GM21786 (cell line): ENCODE measurements at regions not wholly inside any gene's neighbourhood (a gene's known extent, or its start where the extent isn't known, plus 50 kb on each side); places are given as distances from the start of the nearest gene placed in this dataset.

Experiments
- ATAC-seq: cut with Tn5 transposase; IDR thresholded peaks from one replicate; pipeline ENCODE4 v1.9.1; 2021; ENCODE audit not compliant: unreplicated experiment

GRCh38 chrX:97666890-97667289, 783.2 kb downstream of the RPA4 start:
- no peak for ATAC-seq

GRCh38 chrX:97668126-97668525, 784.4 kb downstream of the RPA4 start:
- no peak for ATAC-seq

- ATAC-seq: no peak
Observed at GRCh38 chrX:97672138-97672537, 788.4 kb downstream of the RPA4 start.

GRCh38 chrX:97672608-97673007, 788.9 kb downstream of the RPA4 start:
- no peak for ATAC-seq

DNA sequence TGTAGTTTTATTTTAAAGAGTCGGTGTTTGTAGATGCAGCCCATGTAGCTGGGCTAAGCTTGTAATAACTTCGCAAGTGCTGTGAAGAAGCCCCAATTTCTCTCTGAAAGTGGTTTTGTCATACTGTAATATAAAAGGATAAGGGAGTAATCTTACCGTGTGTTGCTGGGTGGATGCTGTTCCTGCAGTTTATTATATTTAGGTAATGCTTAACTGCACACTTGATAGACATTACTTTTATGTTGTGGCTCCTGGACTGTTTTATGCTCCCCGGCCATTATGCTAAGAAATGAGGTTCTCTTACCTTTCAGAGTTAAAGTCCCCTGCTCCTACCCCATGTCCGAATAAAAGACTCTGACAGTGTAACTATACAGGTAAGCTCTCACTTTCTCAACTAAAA, 789.4 kb downstream of the RPA4 start:
- ATAC-seq: no peak

DNA sequence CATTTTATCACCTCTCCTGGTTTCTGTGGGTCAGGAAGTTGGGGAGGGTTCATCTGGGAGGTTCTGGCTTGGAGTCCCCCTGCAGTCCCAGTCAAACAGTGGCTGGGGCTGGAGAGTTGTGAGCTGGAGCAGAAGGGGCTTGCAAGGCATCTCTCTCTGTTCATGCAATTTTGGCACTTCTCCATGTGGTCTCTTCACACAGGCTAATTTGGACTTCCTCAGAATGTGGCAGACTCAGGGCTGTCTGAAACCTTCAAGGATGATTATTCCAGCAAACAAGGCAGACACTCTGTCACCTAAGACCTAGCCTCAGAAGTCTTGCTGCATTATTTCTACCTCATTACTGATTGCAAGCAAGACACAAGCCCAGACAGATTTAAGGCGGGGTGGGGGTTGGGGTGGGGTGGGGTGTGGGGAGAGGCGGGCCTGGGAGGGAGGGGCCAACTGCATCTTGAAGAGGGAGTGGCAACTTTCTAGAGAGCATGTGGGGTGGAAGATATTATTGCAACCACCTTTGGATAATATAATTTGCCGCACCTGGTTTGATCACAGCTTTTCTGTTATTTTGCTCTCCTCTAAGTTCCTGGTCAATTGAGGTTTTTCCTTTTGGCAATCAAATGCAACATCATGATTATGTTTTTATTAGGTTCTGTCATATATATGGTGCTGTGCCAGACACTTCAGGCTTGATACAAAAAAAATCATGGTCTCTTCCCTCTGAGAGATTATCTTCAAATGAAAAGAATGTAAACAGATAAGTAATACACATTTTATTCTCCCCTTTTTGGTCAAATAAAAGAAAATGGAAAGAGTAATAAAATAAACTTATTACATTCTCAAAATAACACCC, 799.5 kb downstream of the RPA4 start:
- ATAC-seq: no peak

DNA sequence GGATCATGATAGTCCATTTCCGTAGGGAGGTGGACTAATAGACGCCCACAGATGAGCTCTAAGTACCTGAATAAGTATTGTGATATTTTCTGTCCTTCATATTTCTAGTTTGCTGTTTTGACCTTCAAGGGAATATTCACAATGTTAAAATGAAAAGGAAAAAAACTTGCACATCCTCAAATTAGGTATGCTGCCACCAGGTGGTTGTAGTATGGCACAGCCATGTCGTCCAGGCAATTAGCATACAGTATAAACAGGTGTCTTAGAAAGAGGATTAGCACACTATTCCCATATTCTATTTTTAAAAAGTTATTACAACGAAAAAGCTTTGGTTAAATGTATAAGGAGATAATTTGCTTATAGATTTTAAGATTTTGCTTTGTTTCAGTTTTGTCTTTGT, 802.0 kb downstream of the RPA4 start:
- ATAC-seq: no peak

DNA sequence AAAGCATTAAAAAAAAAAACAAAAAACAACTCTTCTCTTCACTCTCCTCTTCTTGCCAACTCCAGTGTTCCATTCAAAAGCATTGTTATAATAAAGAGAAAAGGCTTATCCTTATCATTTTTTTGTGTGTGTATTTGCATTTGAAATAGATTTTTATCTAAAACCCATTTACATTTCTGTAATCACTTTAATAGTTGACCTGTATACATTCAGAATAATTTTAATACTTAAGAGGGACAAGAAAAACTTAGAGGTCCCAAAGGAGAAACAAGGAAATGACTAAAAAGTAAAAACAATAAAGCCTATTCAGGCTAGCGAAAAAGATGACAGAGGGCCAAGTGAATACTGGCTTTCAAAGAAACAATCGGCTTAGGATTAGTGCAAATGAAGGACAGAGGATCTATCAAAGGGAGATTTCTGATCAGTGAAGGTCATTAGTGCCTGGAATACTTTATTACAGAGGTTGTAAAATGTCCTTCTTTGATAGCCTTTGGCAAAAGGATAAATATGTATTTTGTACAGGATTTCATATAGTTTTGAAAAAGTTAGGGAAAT, 808.3 kb downstream of the RPA4 start:
- ATAC-seq: no peak

GRCh38 chrX:97692575-97692974, 808.9 kb downstream of the RPA4 start:
- no peak for ATAC-seq

- ATAC-seq: no peak
Observed at GRCh38 chrX:97700547-97700946, 816.8 kb downstream of the RPA4 start.

DNA sequence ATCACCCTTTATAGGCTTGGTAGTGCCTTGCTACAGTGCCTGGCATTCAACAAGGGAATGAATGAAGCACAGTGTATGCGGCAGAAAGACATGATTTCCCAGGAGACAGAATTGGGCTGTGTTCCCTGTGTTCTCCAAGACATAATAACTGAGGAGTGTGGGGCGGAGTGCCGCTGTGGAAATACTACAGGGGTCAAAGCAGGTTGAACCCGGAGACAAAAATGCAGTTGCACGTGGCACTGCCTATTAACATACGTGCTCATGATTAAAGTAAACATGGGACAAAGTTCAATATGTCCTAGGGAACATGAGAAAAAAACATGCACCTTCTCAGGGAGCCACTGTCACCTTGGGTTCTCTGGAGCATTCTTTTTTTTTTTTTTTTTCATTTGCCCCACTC, 820.8 kb downstream of the RPA4 start:
- ATAC-seq: no peak

GRCh38 chrX:97704881-97705280, 821.2 kb downstream of the RPA4 start:
- no peak for ATAC-seq

DNA sequence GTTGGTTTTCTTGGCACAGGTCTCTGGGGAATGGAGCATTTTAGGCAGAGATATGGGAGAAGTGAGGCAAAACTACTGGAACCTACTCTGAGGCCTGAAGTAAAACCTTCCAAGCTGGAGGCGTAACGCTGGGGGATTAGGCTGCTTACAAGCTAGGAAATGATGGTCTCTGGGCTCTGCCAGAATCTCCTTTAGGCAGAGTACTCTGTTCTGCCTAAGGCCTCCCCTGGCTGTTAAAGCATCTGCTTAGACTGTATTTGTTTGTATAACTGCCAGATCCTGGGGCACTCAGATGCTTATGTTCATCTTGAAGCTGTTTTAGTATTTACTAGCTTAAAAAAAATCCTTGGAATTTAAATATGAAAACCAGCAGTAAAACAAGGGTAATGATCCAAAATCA, 822.2 kb downstream of the RPA4 start:
- no peak for ATAC-seq

DNA sequence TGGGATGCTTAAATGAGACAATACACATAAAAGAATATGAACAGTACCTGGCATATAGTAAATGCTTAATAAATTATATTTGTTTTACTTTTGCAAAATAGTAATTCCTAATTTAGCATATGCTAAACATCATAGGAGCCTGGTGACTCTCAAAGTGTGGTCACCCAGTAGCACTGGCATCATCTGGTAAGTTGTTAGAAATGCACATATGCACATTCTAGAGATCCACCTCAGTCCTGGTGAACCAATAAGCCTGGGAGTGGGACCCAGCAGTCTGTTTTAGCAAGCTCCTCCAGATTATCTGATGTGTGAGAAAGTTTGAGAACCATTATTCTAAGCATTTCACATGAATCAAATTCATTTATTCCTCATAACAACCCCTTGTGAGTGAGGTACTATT, 830.4 kb downstream of the RPA4 start:
- no peak for ATAC-seq

DNA sequence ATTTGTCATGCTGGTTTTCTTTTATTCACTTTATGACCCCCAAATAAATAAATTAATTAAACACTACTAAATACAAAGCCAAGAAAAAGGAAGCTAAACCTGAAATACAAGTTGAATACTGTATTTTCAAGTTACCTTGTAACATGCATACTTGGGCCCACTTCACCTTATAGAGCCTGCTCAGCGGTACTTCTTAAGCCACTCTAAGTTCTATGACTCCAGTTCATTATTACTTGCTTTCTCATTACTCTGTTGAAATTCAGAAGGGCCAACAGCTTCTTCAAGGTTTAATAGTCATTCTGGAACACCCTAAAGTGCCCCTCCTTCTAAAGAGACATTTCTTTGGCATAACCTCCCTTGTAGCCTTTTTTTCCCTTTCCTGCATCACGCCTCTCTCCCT, 844.5 kb downstream of the RPA4 start:
- ATAC-seq: no peak

GRCh38 chrX:97740044-97740443, 856.3 kb downstream of the RPA4 start:
- no peak for ATAC-seq

GRCh38 chrX:97740886-97741285, 857.2 kb downstream of the RPA4 start:
- ATAC-seq: no peak

GRCh38 chrX:97743014-97743413, 859.3 kb downstream of the RPA4 start:
- no peak for ATAC-seq

DNA sequence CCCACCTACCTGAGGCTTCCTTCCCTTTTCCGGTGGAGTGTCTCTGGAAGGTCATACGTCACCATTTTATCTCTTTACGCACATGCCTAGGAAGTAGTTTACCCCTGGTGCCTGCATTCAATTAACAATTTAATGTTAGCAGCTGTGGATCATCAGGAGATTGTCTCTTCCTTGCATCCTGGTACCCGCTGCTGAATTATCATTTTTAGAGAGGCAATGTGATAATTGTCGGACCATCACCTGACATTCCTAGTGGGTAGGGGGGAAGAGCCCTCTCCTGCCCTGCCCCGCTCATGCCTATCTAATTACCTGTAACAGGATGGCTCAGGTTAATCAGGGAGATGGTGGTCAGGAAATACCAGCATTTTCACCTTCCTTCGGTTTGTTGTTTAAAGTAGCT, 863.6 kb downstream of the RPA4 start:
- ATAC-seq: no peak

GRCh38 chrX:97751016-97751415, 867.3 kb downstream of the RPA4 start:
- no peak for ATAC-seq

GRCh38 chrX:97751735-97752134, 868.0 kb downstream of the RPA4 start:
- ATAC-seq: no peak

DNA sequence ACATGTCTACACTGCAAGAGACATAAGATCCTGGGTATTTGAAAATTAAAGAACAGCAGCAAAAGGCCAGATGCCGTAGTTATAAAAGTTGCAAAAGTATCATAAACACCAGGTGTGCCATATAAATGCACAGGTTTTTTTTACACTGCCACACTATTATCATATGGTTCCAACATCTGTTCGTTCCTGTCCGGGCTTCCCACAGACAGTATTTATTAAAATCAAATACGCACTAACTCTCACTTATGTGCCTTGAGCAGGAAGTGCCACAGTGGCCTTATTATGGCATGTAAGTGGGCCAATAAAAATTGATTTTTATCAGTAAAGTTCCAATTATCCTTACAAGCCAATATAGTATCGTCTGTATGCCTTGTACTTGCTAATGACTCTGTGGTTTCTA, 873.2 kb downstream of the RPA4 start:
- ATAC-seq: no peak

DNA sequence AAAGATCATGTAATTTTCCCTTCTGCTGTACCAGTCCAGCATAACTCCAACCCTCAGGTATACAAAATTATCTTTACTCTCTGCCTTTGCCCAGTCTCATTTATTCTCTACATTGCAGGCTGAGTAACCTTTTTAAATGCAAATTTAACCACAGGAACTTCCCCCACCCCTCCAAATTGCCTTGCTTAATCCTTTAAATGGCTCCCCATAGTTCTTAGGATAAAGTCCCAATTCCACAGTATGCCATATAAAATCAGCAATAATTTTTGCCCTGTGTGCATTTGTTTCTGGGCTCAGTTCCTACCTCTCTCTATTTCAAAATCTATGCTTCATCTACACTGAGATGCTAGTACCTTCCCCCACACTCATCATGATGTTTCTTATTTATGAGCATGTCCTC, 879.7 kb downstream of the RPA4 start:
- ATAC-seq: no peak
